ENCODE measurements at regions not wholly inside any gene's neighbourhood (a gene's known extent, or its start where the extent isn't known, plus 50 kb on each side); places are given as distances from the start of the nearest gene placed in this dataset.

- no peak for TF ChIP-seq CTCF (conservative IDR thresholded peaks at IDR 0.05)
- H3K27ac Mint-ChIP-seq: no peak overlapping the region
- H3K9me3 Mint-ChIP-seq: peaks cover 11% of the 10 kb centered on the region
- no peaks in the 10 kb centered on the region for H3K36me3 Mint-ChIP-seq
- no peak overlapping the region for H3K4me3 Mint-ChIP-seq
- peaks cover 47% of the 10 kb centered on the region for H3K27me3 Mint-ChIP-seq
- DNase-seq (ENCODE audit: extremely low spot score, unreplicated experiment): no peak
- H3K4me1 Mint-ChIP-seq (ENCODE audit: unreplicated experiment): no peaks in the 10 kb centered on the region
Measured at GRCh38 chr13:111993691-111994090, 73.3 kb upstream of the SOX1 start.

GRCh38 chr13:111994578-111994977 is 72.4 kb upstream of the SOX1 start:
- no peak for TF ChIP-seq CTCF (conservative IDR thresholded peaks at IDR 0.05)
- Mint-ChIP-seq H3K9me3 (peaks cover 10% of the 10 kb centered on the region), H3K27me3 (peaks cover 51% of the 10 kb centered on the region), H3K4me1 (ENCODE audit: unreplicated experiment) (no peaks in the 10 kb centered on the region), H3K36me3 (no peaks in the 10 kb centered on the region), H3K4me3 (no peak overlapping the region), H3K27ac (no peak overlapping the region)
- DNase-seq (ENCODE audit: extremely low spot score, unreplicated experiment): no peak

- Mint-ChIP-seq H3K9me3 (no peaks in the 10 kb centered on the region), H3K4me3 (no peak overlapping the region), H3K27ac (no peak overlapping the region), H3K36me3 (no peaks in the 10 kb centered on the region), H3K27me3 (peaks cover 47% of the 10 kb centered on the region), H3K4me1 (ENCODE audit: unreplicated experiment) (no peaks in the 10 kb centered on the region)
- no peak for DNase-seq (ENCODE audit: extremely low spot score, unreplicated experiment)
- no peak for TF ChIP-seq CTCF (conservative IDR thresholded peaks at IDR 0.05)
Measured at GRCh38 chr13:111999352-111999751, 67.6 kb upstream of the SOX1 start.

GRCh38 chr13:112000888-112001287 is 66.1 kb upstream of the SOX1 start:
- Mint-ChIP-seq H3K27ac (no peak overlapping the region), H3K36me3 (no peaks in the 10 kb centered on the region), H3K9me3 (no peaks in the 10 kb centered on the region), H3K4me3 (no peak overlapping the region), H3K27me3 (peaks cover 52% of the 10 kb centered on the region), H3K4me1 (ENCODE audit: unreplicated experiment) (no peaks in the 10 kb centered on the region)
- no peak for TF ChIP-seq CTCF (conservative IDR thresholded peaks at IDR 0.05)
- DNase-seq (ENCODE audit: extremely low spot score, unreplicated experiment): no peak

DNA sequence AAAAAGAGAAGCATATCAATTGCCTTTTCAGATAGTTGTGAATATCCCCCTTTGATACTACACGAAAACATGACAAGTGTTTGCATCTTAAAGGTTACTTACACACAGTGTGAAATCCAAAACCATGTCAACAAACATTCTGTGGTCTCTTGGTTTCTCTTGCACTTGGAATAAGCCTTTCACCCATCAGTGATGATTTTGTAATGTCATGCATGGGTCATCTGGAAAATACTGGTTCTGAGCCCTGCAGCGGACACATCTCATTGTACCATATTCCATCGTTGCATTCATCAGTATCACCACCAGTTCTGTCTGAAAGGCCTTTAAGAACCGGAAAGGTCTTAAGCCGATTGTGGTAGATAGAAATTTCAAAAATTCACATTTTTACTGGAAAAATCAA is 65.4 kb upstream of the SOX1 start:
- H3K4me1 Mint-ChIP-seq (ENCODE audit: unreplicated experiment): no peaks in the 10 kb centered on the region
- DNase-seq (ENCODE audit: extremely low spot score, unreplicated experiment): no peak
- H3K36me3 Mint-ChIP-seq: no peaks in the 10 kb centered on the region
- H3K4me3 Mint-ChIP-seq: no peak overlapping the region
- peaks cover 54% of the 10 kb centered on the region for H3K27me3 Mint-ChIP-seq
- H3K27ac Mint-ChIP-seq: no peak overlapping the region
- no peak for TF ChIP-seq CTCF (conservative IDR thresholded peaks at IDR 0.05)
- H3K9me3 Mint-ChIP-seq: no peaks in the 10 kb centered on the region

DNA sequence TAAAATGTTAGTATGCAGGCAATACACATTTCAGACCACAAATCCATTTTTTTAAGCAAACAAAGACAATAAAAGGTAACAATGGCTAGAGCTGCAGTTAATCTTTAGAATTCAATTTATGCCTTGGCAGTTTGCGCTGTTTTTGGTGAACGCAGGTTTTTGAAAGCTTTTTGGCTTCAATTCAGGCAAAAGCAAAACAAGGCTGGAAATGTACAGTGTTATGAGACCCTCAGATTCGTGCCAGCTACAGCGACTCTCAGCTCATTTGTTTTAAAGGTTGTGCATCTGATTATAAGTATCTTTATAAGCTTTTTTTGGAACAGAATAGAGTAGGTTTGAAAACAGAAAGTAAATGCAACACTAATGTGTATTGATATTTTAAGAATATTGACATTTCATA is 63.6 kb upstream of the SOX1 start:
- peaks cover 50% of the 10 kb centered on the region for H3K27me3 Mint-ChIP-seq
- TF ChIP-seq CTCF (conservative IDR thresholded peaks at IDR 0.05): no peak

More for the DNA sequence above, 63.6 kb upstream of the SOX1 start:
- Mint-ChIP-seq H3K27ac (no peak overlapping the region), H3K4me1 (ENCODE audit: unreplicated experiment) (no peaks in the 10 kb centered on the region), H3K4me3 (no peak overlapping the region), H3K36me3 (no peaks in the 10 kb centered on the region), H3K9me3 (no peaks in the 10 kb centered on the region)
- no peak for DNase-seq (ENCODE audit: extremely low spot score, unreplicated experiment)
